ENCODE measurements at regions not wholly inside any gene's neighbourhood (a gene's known extent, or its start where the extent isn't known, plus 50 kb on each side); places are given as distances from the start of the nearest gene placed in this dataset.
"Not testable (repeated sequence)": the region's sequence is repeated elsewhere in the genome, so short reads cannot be mapped to it uniquely, and the experiment has no call there.

- DNase-seq: not testable (repeated sequence)
Measured at GRCh38 chr6:48591158-48591557, 480.2 kb upstream of the PTCHD4 start.

GRCh38 chr6:48584846-48585245, 473.8 kb upstream of the PTCHD4 start:
- DNase-seq: no peak

GRCh38 chr6:48570656-48571055, 459.7 kb upstream of the PTCHD4 start:
- no peak for DNase-seq

GRCh38 chr6:48568856-48569255, 457.9 kb upstream of the PTCHD4 start:
- no peak for DNase-seq

GRCh38 chr6:48567016-48567415, 456.0 kb upstream of the PTCHD4 start:
- no peak for DNase-seq

GRCh38 chr6:48564036-48564820, 453.2 kb upstream of the PTCHD4 start:
- no peak for DNase-seq

GRCh38 chr6:48563433-48563832, 452.4 kb upstream of the PTCHD4 start:
- DNase-seq: no peak

- DNase-seq: no peak
Measured at GRCh38 chr6:48560408-48560807, 449.4 kb upstream of the PTCHD4 start.

GRCh38 chr6:48553467-48554189, 442.6 kb upstream of the PTCHD4 start:
- no peak for DNase-seq

GRCh38 chr6:48552905-48553304, 441.9 kb upstream of the PTCHD4 start:
- DNase-seq: no peak

GRCh38 chr6:48550603-48551002, 439.6 kb upstream of the PTCHD4 start:
- DNase-seq: no peak

GRCh38 chr6:48542191-48542590, 431.2 kb upstream of the PTCHD4 start:
- DNase-seq: no peak

GRCh38 chr6:48541649-48542048, 430.7 kb upstream of the PTCHD4 start:
- DNase-seq: no peak

- no peak for DNase-seq
Measured at GRCh38 chr6:48535582-48536009, 424.6 kb upstream of the PTCHD4 start.

- DNase-seq: not testable (repeated sequence)
Measured at GRCh38 chr6:48530978-48531377, 420.0 kb upstream of the PTCHD4 start.

GRCh38 chr6:48525849-48526248, 414.9 kb upstream of the PTCHD4 start:
- DNase-seq: no peak

GRCh38 chr6:48520951-48521350, 410.0 kb upstream of the PTCHD4 start:
- no peak for DNase-seq

- no peak for DNase-seq
Measured at GRCh38 chr6:48512390-48512789, 401.4 kb upstream of the PTCHD4 start.

- DNase-seq: no peak
Measured at GRCh38 chr6:48511378-48511777, 400.4 kb upstream of the PTCHD4 start.

- no peak for DNase-seq
Measured at GRCh38 chr6:48505621-48506020, 394.6 kb upstream of the PTCHD4 start.

GRCh38 chr6:48493432-48493831, 382.4 kb upstream of the PTCHD4 start:
- not testable (repeated sequence) for DNase-seq

- DNase-seq: no peak
Measured at GRCh38 chr6:48490658-48491057, 379.7 kb upstream of the PTCHD4 start.

GRCh38 chr6:48486876-48487275, 375.9 kb upstream of the PTCHD4 start:
- DNase-seq: no peak

GRCh38 chr6:48486373-48486772, 375.4 kb upstream of the PTCHD4 start:
- DNase-seq: no peak
